AG09309 (cell line): ENCODE measurements at regions not wholly inside any gene's neighbourhood (a gene's known extent, or its start where the extent isn't known, plus 50 kb on each side); places are given as distances from the start of the nearest gene placed in this dataset.
"Not testable (repeated sequence)": the region's sequence is repeated elsewhere in the genome, so short reads cannot be mapped to it uniquely, and the experiment has no call there.

Source experiments
- DNase-seq: peaks from one replicate; pipeline ENCODE4 v3.0.0-alpha.2; 2010; ENCODE audit warnings: low read depth
- H3K4me3 ChIP-seq: 2 replicates; pipeline ENCODE4 v1.5.1; 2011; ENCODE audit warnings: mild to moderate bottlenecking, low read depth, low read length, moderate library complexity; ENCODE audit not compliant: control insufficient read depth
- CTCF ChIP-seq: IDR thresholded peaks from 2 replicates; pipeline ENCODE4 v1.5.1; 2011; ENCODE audit warnings: mild to moderate bottlenecking, low read depth, low read length, inconsistent platforms; ENCODE audit not compliant: insufficient read depth, control insufficient read depth; ENCODE audit errors: missing control alignments

- no peak for DNase-seq
- no peak overlapping the region for H3K4me3 ChIP-seq
- TF ChIP-seq CTCF, result no peak
Measured at GRCh38 chr6:85287158-85287557, 162.7 kb upstream of the NT5E start.

GRCh38 chr6:85286507-85286906 lies 163.4 kb upstream of the NT5E start:
- not testable (repeated sequence) for H3K4me3 ChIP-seq, DNase-seq

GRCh38 chr6:85285934-85286333 lies 163.9 kb upstream of the NT5E start:
- no peak for TF ChIP-seq CTCF
- no peak overlapping the region for H3K4me3 ChIP-seq
- DNase-seq, result no peak

GRCh38 chr6:85285114-85285513 lies 164.8 kb upstream of the NT5E start:
- no peak for DNase-seq
- TF ChIP-seq CTCF, result no peak
- no peak overlapping the region for H3K4me3 ChIP-seq

DNA sequence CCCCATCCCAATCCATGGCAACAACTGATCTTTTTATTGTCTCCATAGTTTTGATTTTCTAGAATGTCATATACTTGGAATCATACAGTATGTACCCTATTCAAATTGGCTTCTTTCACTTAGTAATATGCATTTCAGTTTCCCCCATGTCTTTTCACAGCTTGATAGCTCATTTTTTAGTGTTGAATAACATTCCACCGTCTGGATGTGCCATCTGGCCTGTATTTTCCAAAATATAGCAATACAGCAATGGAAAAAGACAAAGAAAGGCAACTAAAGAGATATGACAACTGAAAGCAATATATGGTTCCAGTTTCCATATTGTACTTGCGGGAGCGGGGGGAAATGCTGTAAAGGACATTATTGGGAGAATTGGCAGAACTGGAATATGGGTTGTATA lies 166.4 kb upstream of the NT5E start:
- DNase-seq, result no peak
- no peak for TF ChIP-seq CTCF
- no peak overlapping the region for H3K4me3 ChIP-seq

DNA sequence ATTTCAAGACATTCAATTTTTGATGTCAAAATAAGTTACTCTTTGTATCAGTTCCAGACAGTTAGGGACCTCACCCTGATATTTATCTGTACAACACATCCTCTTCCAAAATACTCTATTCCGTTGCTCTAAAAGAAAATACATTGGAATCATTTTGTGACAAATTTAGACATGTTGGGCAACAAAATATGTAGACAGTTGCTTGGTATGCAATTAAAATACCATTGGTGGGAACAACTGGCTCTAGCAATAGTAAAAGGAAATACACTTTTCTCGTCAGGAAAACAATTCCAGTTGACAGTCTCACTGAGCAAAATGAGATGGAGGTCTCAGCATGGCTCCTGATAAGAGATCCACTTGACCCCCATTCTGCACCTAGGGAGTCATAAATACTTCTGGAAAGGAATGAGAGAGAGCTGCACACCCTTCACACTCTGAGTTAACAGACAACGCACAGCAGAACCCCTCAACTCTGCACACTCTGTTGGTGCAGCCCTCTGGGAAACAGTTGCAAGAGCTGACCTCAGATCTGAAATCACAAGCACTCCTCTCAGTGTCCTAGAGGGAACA lies 171.3 kb upstream of the NT5E start:
- no peak for TF ChIP-seq CTCF
- H3K4me3 ChIP-seq, result no peak overlapping the region
- peak; percentile 21 for DNase-seq

- DNase-seq, H3K4me3 ChIP-seq: not testable (repeated sequence)
Measured at GRCh38 chr6:85276026-85276425, 173.9 kb upstream of the NT5E start.

DNA sequence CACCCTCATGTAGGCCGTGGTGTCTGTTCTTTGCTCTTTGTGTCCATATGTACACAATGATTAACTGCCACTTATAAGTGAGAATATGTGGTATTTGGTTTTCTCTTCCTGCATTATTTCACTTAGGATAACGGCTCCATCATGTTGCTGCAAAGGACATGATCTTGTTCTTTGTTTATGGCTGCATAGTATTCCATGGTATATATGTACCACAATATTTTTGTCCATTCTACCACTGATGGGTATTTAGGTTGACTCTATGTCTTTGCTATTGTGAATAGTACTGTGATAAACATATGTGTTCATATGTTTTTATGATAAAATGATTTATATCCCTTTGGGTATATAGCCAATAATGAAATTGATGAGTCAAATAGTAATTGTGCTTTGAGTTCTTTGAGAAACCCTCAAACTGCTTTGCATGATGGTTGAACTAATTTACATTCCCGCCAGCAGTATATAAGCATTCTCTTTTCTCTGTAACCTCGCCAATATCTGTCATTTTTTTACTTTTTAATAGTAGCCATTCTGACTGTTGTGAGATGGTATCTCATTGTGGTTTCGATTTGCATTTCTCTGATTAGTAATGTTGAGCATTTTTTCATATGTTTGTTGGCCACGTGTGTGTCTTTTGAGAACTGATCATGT lies 174.4 kb upstream of the NT5E start:
- H3K4me3 ChIP-seq, result no peak overlapping the region
- no peak for DNase-seq
- TF ChIP-seq CTCF, result no peak
